Panc1 (cell line): ENCODE measurements at regions not wholly inside any gene's neighbourhood (a gene's known extent, or its start where the extent isn't known, plus 50 kb on each side); places are given as distances from the start of the nearest gene placed in this dataset.

Experiments
- POLR2AphosphoS5 ChIP-seq: IDR thresholded peaks from 2 replicates; pipeline ENCODE4 v1.6.1; 2012; ENCODE audit warnings: mild to moderate bottlenecking, low read depth, low read length, moderate library complexity
- TF ChIP-seq, protein P1 (sequence below): fragments of 450-650 bp; IDR thresholded peaks from 2 replicates; pipeline ENCODE4 v1.5.1; 2017; ENCODE audit warnings: mild to moderate bottlenecking
- TF ChIP-seq, protein P2 (sequence below), 2 experiments: IDR thresholded peaks; 2 replicates each; pipeline ENCODE4 v1.6.1; 2011 to 2012; ENCODE audit warnings: low read depth in 2 of 2, control low read depth in 1 of 2, low read length in 1 of 2, mild to moderate bottlenecking in 1 of 2, moderate library complexity in 1 of 2; ENCODE audit not compliant: insufficient read depth in 1 of 2

DNA sequence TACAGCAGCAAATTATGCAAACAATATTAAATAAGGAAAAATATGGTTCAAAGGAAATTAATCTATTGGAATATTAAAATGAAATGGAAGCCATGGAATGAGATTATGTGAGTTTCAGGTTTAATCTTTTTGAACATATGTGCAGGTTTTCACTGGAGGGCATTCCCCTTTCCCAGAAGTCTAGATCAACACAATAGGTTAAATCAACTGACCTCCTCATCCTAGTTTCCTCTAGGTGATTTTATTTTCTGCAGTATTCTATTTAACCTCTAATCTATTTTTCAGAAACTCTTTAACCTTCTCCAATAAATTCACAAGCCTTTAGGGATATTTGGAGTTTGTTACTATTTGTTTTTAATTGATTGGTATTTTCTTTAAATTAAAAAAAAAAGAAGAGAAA lies 2657.6 kb upstream of the PCDH20 start:
- TF ChIP-seq, protein P1, sequence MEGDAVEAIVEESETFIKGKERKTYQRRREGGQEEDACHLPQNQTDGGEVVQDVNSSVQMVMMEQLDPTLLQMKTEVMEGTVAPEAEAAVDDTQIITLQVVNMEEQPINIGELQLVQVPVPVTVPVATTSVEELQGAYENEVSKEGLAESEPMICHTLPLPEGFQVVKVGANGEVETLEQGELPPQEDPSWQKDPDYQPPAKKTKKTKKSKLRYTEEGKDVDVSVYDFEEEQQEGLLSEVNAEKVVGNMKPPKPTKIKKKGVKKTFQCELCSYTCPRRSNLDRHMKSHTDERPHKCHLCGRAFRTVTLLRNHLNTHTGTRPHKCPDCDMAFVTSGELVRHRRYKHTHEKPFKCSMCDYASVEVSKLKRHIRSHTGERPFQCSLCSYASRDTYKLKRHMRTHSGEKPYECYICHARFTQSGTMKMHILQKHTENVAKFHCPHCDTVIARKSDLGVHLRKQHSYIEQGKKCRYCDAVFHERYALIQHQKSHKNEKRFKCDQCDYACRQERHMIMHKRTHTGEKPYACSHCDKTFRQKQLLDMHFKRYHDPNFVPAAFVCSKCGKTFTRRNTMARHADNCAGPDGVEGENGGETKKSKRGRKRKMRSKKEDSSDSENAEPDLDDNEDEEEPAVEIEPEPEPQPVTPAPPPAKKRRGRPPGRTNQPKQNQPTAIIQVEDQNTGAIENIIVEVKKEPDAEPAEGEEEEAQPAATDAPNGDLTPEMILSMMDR: no peak
- TF ChIP-seq POLR2AphosphoS5: no peak
- TF ChIP-seq, protein P2, sequence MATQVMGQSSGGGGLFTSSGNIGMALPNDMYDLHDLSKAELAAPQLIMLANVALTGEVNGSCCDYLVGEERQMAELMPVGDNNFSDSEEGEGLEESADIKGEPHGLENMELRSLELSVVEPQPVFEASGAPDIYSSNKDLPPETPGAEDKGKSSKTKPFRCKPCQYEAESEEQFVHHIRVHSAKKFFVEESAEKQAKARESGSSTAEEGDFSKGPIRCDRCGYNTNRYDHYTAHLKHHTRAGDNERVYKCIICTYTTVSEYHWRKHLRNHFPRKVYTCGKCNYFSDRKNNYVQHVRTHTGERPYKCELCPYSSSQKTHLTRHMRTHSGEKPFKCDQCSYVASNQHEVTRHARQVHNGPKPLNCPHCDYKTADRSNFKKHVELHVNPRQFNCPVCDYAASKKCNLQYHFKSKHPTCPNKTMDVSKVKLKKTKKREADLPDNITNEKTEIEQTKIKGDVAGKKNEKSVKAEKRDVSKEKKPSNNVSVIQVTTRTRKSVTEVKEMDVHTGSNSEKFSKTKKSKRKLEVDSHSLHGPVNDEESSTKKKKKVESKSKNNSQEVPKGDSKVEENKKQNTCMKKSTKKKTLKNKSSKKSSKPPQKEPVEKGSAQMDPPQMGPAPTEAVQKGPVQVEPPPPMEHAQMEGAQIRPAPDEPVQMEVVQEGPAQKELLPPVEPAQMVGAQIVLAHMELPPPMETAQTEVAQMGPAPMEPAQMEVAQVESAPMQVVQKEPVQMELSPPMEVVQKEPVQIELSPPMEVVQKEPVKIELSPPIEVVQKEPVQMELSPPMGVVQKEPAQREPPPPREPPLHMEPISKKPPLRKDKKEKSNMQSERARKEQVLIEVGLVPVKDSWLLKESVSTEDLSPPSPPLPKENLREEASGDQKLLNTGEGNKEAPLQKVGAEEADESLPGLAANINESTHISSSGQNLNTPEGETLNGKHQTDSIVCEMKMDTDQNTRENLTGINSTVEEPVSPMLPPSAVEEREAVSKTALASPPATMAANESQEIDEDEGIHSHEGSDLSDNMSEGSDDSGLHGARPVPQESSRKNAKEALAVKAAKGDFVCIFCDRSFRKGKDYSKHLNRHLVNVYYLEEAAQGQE (IDR thresholded peaks at IDR 0.05; ENCODE audit: insufficient read depth in 1 of 2, low read depth in 2 of 2, low read length in 1 of 2): no peak
